ENCODE measurements at regions not wholly inside any gene's neighbourhood (a gene's known extent, or its start where the extent isn't known, plus 50 kb on each side); places are given as distances from the start of the nearest gene placed in this dataset.

GRCh38 chr17:70702683-70703255, 533.4 kb downstream of the KCNJ2 start:
- no peak for TF ChIP-seq CREB1 (CRISPR knock-in tag; IDR thresholded peaks at IDR 0.05)
- TF ChIP-seq, protein P1, sequence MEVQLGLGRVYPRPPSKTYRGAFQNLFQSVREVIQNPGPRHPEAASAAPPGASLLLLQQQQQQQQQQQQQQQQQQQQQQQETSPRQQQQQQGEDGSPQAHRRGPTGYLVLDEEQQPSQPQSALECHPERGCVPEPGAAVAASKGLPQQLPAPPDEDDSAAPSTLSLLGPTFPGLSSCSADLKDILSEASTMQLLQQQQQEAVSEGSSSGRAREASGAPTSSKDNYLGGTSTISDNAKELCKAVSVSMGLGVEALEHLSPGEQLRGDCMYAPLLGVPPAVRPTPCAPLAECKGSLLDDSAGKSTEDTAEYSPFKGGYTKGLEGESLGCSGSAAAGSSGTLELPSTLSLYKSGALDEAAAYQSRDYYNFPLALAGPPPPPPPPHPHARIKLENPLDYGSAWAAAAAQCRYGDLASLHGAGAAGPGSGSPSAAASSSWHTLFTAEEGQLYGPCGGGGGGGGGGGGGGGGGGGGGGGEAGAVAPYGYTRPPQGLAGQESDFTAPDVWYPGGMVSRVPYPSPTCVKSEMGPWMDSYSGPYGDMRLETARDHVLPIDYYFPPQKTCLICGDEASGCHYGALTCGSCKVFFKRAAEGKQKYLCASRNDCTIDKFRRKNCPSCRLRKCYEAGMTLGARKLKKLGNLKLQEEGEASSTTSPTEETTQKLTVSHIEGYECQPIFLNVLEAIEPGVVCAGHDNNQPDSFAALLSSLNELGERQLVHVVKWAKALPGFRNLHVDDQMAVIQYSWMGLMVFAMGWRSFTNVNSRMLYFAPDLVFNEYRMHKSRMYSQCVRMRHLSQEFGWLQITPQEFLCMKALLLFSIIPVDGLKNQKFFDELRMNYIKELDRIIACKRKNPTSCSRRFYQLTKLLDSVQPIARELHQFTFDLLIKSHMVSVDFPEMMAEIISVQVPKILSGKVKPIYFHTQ (CRISPR knock-in tag; IDR thresholded peaks at IDR 0.05): no peak
- no peak for TF ChIP-seq ZBTB43 (CRISPR knock-in tag; IDR thresholded peaks at IDR 0.05)
- TF ChIP-seq AFF4 (CRISPR knock-in tag; IDR thresholded peaks at IDR 0.05; ENCODE audit: borderline replicate concordance): no peak
- TF ChIP-seq, protein P2, sequence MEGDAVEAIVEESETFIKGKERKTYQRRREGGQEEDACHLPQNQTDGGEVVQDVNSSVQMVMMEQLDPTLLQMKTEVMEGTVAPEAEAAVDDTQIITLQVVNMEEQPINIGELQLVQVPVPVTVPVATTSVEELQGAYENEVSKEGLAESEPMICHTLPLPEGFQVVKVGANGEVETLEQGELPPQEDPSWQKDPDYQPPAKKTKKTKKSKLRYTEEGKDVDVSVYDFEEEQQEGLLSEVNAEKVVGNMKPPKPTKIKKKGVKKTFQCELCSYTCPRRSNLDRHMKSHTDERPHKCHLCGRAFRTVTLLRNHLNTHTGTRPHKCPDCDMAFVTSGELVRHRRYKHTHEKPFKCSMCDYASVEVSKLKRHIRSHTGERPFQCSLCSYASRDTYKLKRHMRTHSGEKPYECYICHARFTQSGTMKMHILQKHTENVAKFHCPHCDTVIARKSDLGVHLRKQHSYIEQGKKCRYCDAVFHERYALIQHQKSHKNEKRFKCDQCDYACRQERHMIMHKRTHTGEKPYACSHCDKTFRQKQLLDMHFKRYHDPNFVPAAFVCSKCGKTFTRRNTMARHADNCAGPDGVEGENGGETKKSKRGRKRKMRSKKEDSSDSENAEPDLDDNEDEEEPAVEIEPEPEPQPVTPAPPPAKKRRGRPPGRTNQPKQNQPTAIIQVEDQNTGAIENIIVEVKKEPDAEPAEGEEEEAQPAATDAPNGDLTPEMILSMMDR (IDR thresholded peaks at IDR 0.05): no peak
- TF ChIP-seq PRRX2 (CRISPR knock-in tag; IDR thresholded peaks at IDR 0.05): no peak
- TF ChIP-seq KAT7 (CRISPR knock-in tag; IDR thresholded peaks at IDR 0.05; ENCODE audit: borderline replicate concordance): no peak
- no peak for TF ChIP-seq ESRRA (CRISPR knock-in tag; IDR thresholded peaks at IDR 0.05; ENCODE audit: borderline replicate concordance)
- TF ChIP-seq FOXK1 (CRISPR knock-in tag; IDR thresholded peaks at IDR 0.05): no peak
- TF ChIP-seq ZNF232 (CRISPR knock-in tag; IDR thresholded peaks at IDR 0.05): no peak
